NB4 (cell line): ENCODE measurements at regions not wholly inside any gene's neighbourhood (a gene's known extent, or its start where the extent isn't known, plus 50 kb on each side); places are given as distances from the start of the nearest gene placed in this dataset.

Source experiments
- POLR2A ChIP-seq: IDR thresholded peaks from 2 replicates; pipeline ENCODE4 v1.6.1; 2011; ENCODE audit warnings: mild to moderate bottlenecking; ENCODE audit not compliant: insufficient read length; ENCODE audit errors: extremely low read depth
- TF ChIP-seq, protein P1 (sequence below): IDR thresholded peaks from one replicate; pipeline ENCODE4 v1.5.1; 2012; ENCODE audit warnings: low read depth, low read length

DNA sequence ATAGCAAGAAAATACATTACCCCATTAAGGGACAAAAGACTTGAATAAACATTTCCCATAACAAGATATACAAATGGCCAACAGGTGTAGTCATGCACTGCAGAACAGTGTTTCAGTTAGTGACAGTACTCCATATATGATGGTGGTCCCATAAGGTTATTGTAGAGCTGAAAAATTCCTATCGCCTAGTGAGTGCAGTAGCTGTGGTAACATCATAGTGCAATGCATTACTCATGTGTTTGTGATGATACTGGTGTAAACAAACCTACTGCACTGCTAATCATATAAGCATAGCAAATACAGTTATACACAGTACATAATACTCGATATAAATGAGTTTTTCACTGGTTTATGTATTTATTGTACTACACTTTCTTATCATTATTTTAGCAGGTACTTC, 168.7 kb downstream of the C12orf75 start:
- TF ChIP-seq, protein P1, sequence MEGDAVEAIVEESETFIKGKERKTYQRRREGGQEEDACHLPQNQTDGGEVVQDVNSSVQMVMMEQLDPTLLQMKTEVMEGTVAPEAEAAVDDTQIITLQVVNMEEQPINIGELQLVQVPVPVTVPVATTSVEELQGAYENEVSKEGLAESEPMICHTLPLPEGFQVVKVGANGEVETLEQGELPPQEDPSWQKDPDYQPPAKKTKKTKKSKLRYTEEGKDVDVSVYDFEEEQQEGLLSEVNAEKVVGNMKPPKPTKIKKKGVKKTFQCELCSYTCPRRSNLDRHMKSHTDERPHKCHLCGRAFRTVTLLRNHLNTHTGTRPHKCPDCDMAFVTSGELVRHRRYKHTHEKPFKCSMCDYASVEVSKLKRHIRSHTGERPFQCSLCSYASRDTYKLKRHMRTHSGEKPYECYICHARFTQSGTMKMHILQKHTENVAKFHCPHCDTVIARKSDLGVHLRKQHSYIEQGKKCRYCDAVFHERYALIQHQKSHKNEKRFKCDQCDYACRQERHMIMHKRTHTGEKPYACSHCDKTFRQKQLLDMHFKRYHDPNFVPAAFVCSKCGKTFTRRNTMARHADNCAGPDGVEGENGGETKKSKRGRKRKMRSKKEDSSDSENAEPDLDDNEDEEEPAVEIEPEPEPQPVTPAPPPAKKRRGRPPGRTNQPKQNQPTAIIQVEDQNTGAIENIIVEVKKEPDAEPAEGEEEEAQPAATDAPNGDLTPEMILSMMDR, result no peak
- no peak for TF ChIP-seq POLR2A
